Breast epithelium (tissue), 4 donors: ENCODE measurements at regions not wholly inside any gene's neighbourhood (a gene's known extent, or its start where the extent isn't known, plus 50 kb on each side); places are given as distances from the start of the nearest gene placed in this dataset.

Experiments used
- DNase-seq, 2 donors: peaks; one replicate each; pipeline ENCODE4 v3.0.0-alpha.2; 2019; ENCODE audit warnings: low spot score in 2 of 2
- H3K27ac ChIP-seq, 2 donors: fragments of 200-600 bp; sonication (generic) in 1 of 2; one replicate each; pipeline ENCODE4 v1.5.1; 2016 to 2019; ENCODE audit warnings: mild to moderate bottlenecking in 1 of 2
- H3K27me3 ChIP-seq, 2 donors: fragments of 200-600 bp; sonication (generic) in 1 of 2; one replicate each; pipeline versions ENCODE4 v1.5.1 to v1.6.0; 2017 to 2019; ENCODE audit warnings: control low read depth in 1 of 2, mild to moderate bottlenecking in 1 of 2
- H3K36me3 ChIP-seq: fragments of 200-600 bp; one replicate; pipeline ENCODE4 v1.5.1; 2019
- H3K4me1 ChIP-seq, 2 donors: fragments of 200-600 bp; sonication (generic); one replicate each; pipeline ENCODE4 v1.5.1; 2016 to 2019; ENCODE audit warnings: control low read depth in 1 of 2
- H3K4me3 ChIP-seq, 3 donors: fragments of 200-600 bp; sonication (generic); 1 replicate in 2 of 3; 2 replicates in 1 of 3; pipeline ENCODE4 v1.5.1; 2016 to 2019; ENCODE audit warnings: mild to moderate bottlenecking in 3 of 3, moderate library complexity in 2 of 3
- H3K9me3 ChIP-seq, 2 donors: fragments of 200-600 bp; sonication (generic) in 1 of 2; one replicate each; pipeline ENCODE4 v1.5.1; 2016 to 2019; ENCODE audit warnings: control low read depth in 1 of 2
- POLR2A ChIP-seq: fragments of 450-650 bp; IDR thresholded peaks from one replicate; pipeline ENCODE4 v1.6.1; 2016; ENCODE audit warnings: antibody characterized with exemption, mild to moderate bottlenecking, moderate library complexity
- POLR2AphosphoS5 ChIP-seq, 3 donors: sonication (generic); formaldehyde crosslinking; IDR thresholded peaks; one replicate each; pipeline ENCODE4 v1.6.1; 2017; ENCODE audit warnings: antibody characterized with exemption in 3 of 3
- intact Hi-C: fragments of 100-400 bp; cut with DNase I; formaldehyde crosslinking; loops from one replicate; pipeline ENCODE4 v1.15.1; 2023; ENCODE audit warnings: low total_unique reads
- TF ChIP-seq, protein P1 (sequence below), 3 donors: fragments of 450-650 bp; IDR thresholded peaks; one replicate each; pipeline ENCODE4 v1.5.1; 2016 to 2017; ENCODE audit warnings: antibody characterized with exemption in 3 of 3, mild to moderate bottlenecking in 3 of 3, moderate library complexity in 3 of 3

DNA sequence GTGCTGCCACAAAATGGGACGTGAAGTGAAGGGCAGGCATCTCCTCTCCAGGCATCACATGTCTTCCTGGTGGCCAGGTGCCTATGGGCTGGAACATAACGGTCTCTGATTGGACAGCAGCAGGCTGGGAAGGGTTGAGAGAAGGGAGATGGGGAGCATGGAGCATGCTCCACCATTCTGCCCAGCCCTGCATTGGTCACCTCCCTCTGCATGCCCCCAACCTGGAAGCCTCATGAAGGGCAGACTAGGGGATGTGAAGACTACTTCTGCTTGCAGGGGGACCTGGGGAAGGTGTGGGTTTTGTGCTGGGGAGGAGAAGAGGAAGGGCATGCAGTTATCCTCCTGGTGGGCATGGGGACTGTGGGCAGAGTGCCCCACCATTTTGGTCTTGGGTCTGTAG lies 782.2 kb downstream of the TBC1D22A start:
- intact Hi-C loops, result no loop called here
- H3K27ac ChIP-seq, result no peak overlapping the region
- H3K4me3 ChIP-seq, result no peak overlapping the region
- TF ChIP-seq POLR2A (no peak), POLR2AphosphoS5 (IDR thresholded peaks at IDR 0.05) (no peak)
- TF ChIP-seq, protein P1, sequence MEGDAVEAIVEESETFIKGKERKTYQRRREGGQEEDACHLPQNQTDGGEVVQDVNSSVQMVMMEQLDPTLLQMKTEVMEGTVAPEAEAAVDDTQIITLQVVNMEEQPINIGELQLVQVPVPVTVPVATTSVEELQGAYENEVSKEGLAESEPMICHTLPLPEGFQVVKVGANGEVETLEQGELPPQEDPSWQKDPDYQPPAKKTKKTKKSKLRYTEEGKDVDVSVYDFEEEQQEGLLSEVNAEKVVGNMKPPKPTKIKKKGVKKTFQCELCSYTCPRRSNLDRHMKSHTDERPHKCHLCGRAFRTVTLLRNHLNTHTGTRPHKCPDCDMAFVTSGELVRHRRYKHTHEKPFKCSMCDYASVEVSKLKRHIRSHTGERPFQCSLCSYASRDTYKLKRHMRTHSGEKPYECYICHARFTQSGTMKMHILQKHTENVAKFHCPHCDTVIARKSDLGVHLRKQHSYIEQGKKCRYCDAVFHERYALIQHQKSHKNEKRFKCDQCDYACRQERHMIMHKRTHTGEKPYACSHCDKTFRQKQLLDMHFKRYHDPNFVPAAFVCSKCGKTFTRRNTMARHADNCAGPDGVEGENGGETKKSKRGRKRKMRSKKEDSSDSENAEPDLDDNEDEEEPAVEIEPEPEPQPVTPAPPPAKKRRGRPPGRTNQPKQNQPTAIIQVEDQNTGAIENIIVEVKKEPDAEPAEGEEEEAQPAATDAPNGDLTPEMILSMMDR (IDR thresholded peaks at IDR 0.05), result no peak
- no peaks in the 10 kb centered on the region for H3K36me3 ChIP-seq
- peaks cover 0 to 3% of the 10 kb centered on the region in 2 donors for H3K9me3 ChIP-seq
- no peaks in the 10 kb centered on the region for H3K4me1 ChIP-seq
- peak in 1 of 2 donors; percentile 19 for DNase-seq
- H3K27me3 ChIP-seq, result peaks cover 0 to 4% of the 10 kb centered on the region in 2 donors

DNA sequence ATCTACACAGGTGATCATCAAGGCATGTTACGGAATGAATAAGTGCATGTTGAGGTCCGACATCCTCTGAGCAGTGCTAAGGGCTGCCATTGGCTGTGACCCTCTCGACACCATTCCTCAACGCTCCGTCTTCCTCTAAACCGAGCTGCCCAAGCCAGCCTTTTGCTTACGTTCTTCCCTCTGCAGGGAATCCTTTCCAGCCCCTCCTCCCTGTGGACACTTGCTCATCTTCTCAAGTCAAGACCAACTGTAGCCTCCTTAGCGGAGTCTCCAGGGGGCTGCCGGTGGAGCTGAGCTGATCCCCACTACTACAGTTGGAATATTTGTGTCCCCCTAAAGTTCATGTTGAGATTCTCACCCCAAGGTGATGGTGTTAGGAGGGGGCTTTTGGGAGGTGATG lies 781.0 kb downstream of the TBC1D22A start:
- intact Hi-C loops, result no loop called here

DNA sequence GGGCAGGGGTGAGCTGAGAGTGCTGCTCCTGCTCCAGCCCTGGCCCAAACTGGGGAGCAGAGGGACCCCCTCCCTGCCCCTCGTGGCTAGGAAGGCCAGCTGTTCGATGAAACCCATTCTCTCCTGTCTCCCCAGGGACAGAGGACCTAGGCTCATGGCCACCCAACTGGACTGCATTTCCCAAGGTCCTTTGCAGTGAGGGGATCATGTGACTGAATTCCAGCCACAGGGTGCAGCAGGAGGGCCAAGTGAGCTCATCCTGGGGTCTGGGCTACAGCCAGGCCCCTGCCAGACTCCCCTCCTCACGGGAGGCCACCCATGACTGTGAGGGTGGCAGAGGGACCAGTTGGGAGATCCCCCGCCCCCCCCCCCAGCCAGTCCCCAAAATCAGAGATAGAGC lies 777.6 kb downstream of the TBC1D22A start:
- Histone ChIP-seq H3K27me3 (peaks cover 0 to 11% of the 10 kb centered on the region in 2 donors), H3K9me3 (peaks cover 3 to 6% of the 10 kb centered on the region in 2 donors), H3K4me1 (no peaks in the 10 kb centered on the region), H3K27ac (no peak overlapping the region), H3K36me3 (no peaks in the 10 kb centered on the region), H3K4me3 (no peak overlapping the region)
- DNase-seq, result no peak
- TF ChIP-seq, protein P1 (IDR thresholded peaks at IDR 0.05), result no peak
- TF ChIP-seq POLR2AphosphoS5 (IDR thresholded peaks at IDR 0.05) (no peak), POLR2A (no peak)
- intact Hi-C loops, result no loop called here

More for the DNA sequence above, 781.0 kb downstream of the TBC1D22A start:
- Histone ChIP-seq H3K27ac (no peak overlapping the region), H3K4me1 (no peaks in the 10 kb centered on the region), H3K4me3 (no peak overlapping the region), H3K27me3 (peaks cover 0 to 11% of the 10 kb centered on the region in 2 donors), H3K9me3 (peaks cover 2 to 3% of the 10 kb centered on the region in 2 donors), H3K36me3 (no peaks in the 10 kb centered on the region)
- TF ChIP-seq POLR2A, result no peak
- TF ChIP-seq, protein P1 (IDR thresholded peaks at IDR 0.05), result no peak
- TF ChIP-seq POLR2AphosphoS5 (IDR thresholded peaks at IDR 0.05), result no peak
- no peak for DNase-seq

DNA sequence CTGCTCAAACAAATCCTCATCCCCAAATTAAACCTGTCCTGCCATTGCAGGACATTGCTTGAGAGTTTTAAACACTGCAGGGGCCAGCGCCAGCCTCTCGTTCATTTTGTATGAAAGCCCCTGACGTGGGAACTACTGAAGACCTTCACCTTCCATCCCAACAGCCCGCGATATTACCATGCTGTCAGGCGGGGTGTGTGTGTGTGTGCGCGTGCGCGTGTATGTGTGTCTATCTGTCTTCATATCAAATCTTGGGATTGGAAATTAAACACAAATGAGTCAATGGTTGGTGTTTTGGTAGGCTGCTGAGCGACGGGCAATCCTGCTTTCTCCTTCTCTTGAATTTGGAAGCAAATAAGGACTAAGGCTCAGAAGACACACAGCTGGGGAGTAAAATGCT lies 776.9 kb downstream of the TBC1D22A start:
- DNase-seq, result no peak
- no peaks in the 10 kb centered on the region for H3K4me1 ChIP-seq
- no peak overlapping the region for H3K27ac ChIP-seq
- no peaks in the 10 kb centered on the region for H3K36me3 ChIP-seq
- intact Hi-C loops, result no loop called here
- H3K4me3 ChIP-seq, result no peak overlapping the region
- TF ChIP-seq POLR2A (no peak), POLR2AphosphoS5 (IDR thresholded peaks at IDR 0.05) (no peak)
- TF ChIP-seq, protein P1 (IDR thresholded peaks at IDR 0.05), result no peak
- peaks cover 3 to 6% of the 10 kb centered on the region in 2 donors for H3K9me3 ChIP-seq
- peaks cover 0 to 11% of the 10 kb centered on the region in 2 donors for H3K27me3 ChIP-seq

DNA sequence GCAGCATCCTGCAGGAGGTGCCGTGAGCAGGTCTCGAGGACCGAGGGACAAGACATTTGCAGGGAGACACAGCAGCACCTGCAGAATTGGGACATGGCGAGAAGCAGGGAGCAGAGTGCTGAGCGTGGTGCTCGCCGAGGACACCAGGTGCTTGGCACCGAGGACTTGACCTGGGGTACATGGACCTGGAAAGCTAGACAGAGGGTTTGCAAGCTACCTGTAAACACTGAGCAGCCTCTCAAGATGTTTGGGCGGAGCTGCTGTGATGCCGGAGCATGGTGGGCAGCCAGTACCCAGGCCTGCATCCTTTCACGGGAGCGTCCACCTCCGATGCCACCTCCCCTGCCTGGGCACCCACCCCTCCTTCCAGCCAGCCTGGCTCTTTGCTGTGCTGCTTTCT lies 773.2 kb downstream of the TBC1D22A start:
- intact Hi-C loops, result no loop called here
- Histone ChIP-seq H3K36me3 (no peaks in the 10 kb centered on the region), H3K27me3 (peaks cover 0 to 11% of the 10 kb centered on the region in 2 donors), H3K4me3 (no peak overlapping the region), H3K4me1 (no peaks in the 10 kb centered on the region), H3K9me3 (peaks cover 3 to 6% of the 10 kb centered on the region in 2 donors), H3K27ac (no peak overlapping the region)
- TF ChIP-seq POLR2AphosphoS5 (IDR thresholded peaks at IDR 0.05) (no peak), POLR2A (no peak)
- TF ChIP-seq, protein P1 (IDR thresholded peaks at IDR 0.05), result no peak
- DNase-seq, result no peak
